ENCODE measurements at regions not wholly inside any gene's neighbourhood (a gene's known extent, or its start where the extent isn't known, plus 50 kb on each side); places are given as distances from the start of the nearest gene placed in this dataset.

DNA sequence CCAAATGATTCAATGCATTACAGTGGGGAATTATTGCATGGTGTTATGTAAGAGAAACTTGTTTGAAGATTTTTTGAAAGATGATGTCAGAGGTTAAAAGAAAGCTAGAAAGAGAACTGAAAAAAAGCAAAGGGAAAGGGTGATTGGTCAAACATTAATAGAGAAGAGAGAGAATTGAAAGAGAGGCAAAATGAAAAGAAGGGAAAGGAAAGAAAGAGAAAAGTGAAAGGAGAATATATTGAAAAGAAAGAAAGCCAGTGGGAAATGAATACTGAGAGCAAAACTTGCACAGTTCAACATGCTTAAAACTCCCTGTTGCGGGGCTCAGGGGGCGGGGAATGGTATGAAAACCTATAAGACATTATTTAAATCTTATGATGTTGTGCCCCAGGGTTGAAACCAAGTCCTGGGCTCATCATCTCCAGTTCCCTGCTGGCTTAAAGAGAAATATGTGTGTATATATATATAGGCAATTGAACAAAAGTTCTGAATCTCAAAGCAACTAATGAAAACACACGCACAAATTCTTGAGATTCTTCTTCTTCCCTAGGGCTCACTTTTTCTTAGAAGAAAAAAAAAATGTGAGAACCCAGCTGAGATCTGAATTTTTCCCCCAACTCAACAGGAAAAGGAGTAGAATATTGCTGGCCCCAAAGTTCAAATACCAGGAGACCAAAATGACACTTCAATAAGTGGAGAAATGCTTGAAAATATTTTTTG, 2045.9 kb upstream of the CELF4 start:
- TF ChIP-seq EP300 (IDR thresholded peaks at IDR 0.05) (no peak), POLR2A (IDR thresholded peaks at IDR 0.05) (no peak)
- TF ChIP-seq, protein P1, sequence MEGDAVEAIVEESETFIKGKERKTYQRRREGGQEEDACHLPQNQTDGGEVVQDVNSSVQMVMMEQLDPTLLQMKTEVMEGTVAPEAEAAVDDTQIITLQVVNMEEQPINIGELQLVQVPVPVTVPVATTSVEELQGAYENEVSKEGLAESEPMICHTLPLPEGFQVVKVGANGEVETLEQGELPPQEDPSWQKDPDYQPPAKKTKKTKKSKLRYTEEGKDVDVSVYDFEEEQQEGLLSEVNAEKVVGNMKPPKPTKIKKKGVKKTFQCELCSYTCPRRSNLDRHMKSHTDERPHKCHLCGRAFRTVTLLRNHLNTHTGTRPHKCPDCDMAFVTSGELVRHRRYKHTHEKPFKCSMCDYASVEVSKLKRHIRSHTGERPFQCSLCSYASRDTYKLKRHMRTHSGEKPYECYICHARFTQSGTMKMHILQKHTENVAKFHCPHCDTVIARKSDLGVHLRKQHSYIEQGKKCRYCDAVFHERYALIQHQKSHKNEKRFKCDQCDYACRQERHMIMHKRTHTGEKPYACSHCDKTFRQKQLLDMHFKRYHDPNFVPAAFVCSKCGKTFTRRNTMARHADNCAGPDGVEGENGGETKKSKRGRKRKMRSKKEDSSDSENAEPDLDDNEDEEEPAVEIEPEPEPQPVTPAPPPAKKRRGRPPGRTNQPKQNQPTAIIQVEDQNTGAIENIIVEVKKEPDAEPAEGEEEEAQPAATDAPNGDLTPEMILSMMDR (IDR thresholded peaks at IDR 0.05) = no peak
- Histone ChIP-seq H3K4me3 (no peak overlapping the region), H3K9me3 (no peaks in the 10 kb centered on the region), H3K27me3 (no peaks in the 10 kb centered on the region), H3K36me3 (no peaks in the 10 kb centered on the region), H3K27ac (no peak overlapping the region), H3K4me1 (ENCODE audit: insufficient read depth) (no peaks in the 10 kb centered on the region)
- no peak for DNase-seq
- intact Hi-C loops (cut with DNase I) = no loop called here
- WGBS, 3 donors = 56 to 70% (median 68%) methylated on average over 3 of the region's 3 CpGs

DNA sequence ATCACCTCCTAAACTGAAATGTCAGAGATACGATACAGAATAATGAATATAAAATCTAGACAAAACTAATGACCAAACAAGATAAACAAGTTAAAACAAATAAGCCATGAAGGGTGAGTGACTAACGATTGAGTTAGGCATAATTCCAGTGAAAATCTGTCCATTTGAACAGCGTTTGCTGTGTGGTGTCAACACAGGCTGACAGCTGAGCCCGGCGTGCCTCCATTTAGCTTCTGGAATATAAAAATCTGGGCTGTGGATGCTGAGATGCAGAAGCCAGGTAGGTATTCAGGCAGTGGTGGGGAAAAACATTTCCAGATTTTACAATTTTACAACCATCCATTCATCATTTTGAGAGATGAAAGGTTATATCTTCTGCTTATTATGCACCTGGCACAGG, 2041.4 kb upstream of the CELF4 start:
- Histone ChIP-seq H3K4me1 (ENCODE audit: insufficient read depth) (no peaks in the 10 kb centered on the region), H3K9me3 (no peaks in the 10 kb centered on the region), H3K27me3 (no peaks in the 10 kb centered on the region), H3K36me3 (no peaks in the 10 kb centered on the region), H3K4me3 (no peak overlapping the region), H3K27ac (no peak overlapping the region)
- intact Hi-C loops (cut with DNase I) = no loop called here
- 50 to 70% (median 66%) methylated on average over 5 of the region's 5 CpGs for WGBS, 3 donors
- DNase-seq = no peak
- TF ChIP-seq EP300 (IDR thresholded peaks at IDR 0.05) (no peak), POLR2A (IDR thresholded peaks at IDR 0.05) (no peak)
- TF ChIP-seq, protein P1 (IDR thresholded peaks at IDR 0.05) = no peak

DNA sequence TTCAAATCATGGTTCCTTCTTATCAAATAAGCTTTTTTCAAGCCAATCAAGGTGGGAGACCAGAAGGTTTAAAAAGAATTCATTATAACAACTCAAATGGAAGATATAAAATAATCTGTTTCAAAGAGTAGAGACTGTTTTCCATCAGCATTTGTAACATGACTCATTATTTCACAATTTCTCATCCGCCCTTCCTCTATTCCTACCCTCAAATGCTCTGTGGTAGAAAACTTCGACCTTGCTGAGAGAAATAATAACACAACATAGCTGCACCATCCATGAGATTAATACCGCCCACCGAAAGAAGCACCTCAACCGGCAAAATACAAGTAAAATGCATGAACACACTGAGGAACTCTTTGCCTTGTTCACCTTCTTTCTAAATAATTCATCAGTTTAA, 2039.2 kb upstream of the CELF4 start:
- TF ChIP-seq POLR2A (IDR thresholded peaks at IDR 0.05) = no peak
- TF ChIP-seq, protein P1 (IDR thresholded peaks at IDR 0.05) = no peak
- Histone ChIP-seq H3K36me3 (no peaks in the 10 kb centered on the region), H3K27me3 (no peaks in the 10 kb centered on the region), H3K9me3 (no peaks in the 10 kb centered on the region), H3K4me3 (no peak overlapping the region), H3K27ac (no peak overlapping the region), H3K4me1 (ENCODE audit: insufficient read depth) (no peaks in the 10 kb centered on the region)
- DNase-seq = no peak
- intact Hi-C loops (cut with DNase I) = no loop called here
- 78 to 80% (median 79%) methylated on average over 5 of the region's 5 CpGs for WGBS, 3 donors

DNA sequence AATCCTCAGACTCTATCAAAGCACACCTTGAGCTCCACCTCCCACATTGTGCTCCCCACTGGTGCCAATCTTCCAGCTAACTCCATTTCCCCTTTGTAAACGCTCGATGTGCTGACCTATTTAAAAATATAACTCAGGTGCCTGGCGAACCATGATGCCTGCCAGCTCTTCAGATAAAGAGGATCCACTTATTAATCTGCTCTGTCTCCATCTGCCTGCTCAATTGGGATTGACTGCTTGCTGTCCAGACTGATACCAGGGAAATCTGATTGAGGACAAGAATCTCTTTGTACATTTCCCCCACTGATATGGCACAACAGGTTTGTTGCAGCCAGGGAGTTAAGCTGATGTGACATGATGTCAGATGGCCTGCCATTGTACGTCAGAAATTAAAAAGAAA, 2036.5 kb upstream of the CELF4 start:
- intact Hi-C loops (cut with DNase I) = no loop called here
- H3K27me3 ChIP-seq = no peaks in the 10 kb centered on the region
- H3K27ac ChIP-seq = no peak overlapping the region
- DNase-seq = no peak
- TF ChIP-seq EP300 (IDR thresholded peaks at IDR 0.05) (no peak), POLR2A (IDR thresholded peaks at IDR 0.05) (no peak)
- TF ChIP-seq, protein P1 (IDR thresholded peaks at IDR 0.05) = no peak
- no peaks in the 10 kb centered on the region for H3K36me3 ChIP-seq
- H3K9me3 ChIP-seq = no peaks in the 10 kb centered on the region
- 81 to 91% (median 90%) methylated on average over 4 of the region's 4 CpGs for WGBS, 3 donors
- no peak overlapping the region for H3K4me3 ChIP-seq
- no peaks in the 10 kb centered on the region for H3K4me1 ChIP-seq (ENCODE audit: insufficient read depth)

Measured in ovary (tissue), 7 donors.